Tongue (tissue), 1 donor: ENCODE measurements at regions not wholly inside any gene's neighbourhood (a gene's known extent, or its start where the extent isn't known, plus 50 kb on each side); places are given as distances from the start of the nearest gene placed in this dataset.
"Not testable (repeated sequence)": the region's sequence is repeated elsewhere in the genome, so short reads cannot be mapped to it uniquely, and the experiment has no call there.

ENCODE experiments used
- DNase-seq: peaks from one replicate; pipeline ENCODE4 v3.0.0-alpha.2; 2015

- no peak for DNase-seq
Measured at GRCh38 chr9:106445107-106445506, 417.9 kb upstream of the ZNF462 start.

- peak; percentile 5 for DNase-seq
Measured at GRCh38 chr9:106449336-106449927, 413.5 kb upstream of the ZNF462 start.

GRCh38 chr9:106450549-106450948, 412.4 kb upstream of the ZNF462 start:
- DNase-seq, result peak; percentile 58

- no peak for DNase-seq
Measured at GRCh38 chr9:106451223-106451622, 411.7 kb upstream of the ZNF462 start.

GRCh38 chr9:106456581-106456980, 406.4 kb upstream of the ZNF462 start:
- DNase-seq, result no peak

- DNase-seq, result peak; percentile 43
Measured at GRCh38 chr9:106467113-106467864, 395.7 kb upstream of the ZNF462 start.

- peak; percentile 5 for DNase-seq
Measured at GRCh38 chr9:106467865-106468164, 395.2 kb upstream of the ZNF462 start.

- DNase-seq, result no peak
Measured at GRCh38 chr9:106468431-106468830, 394.5 kb upstream of the ZNF462 start.

GRCh38 chr9:106478312-106478711, 384.7 kb upstream of the ZNF462 start:
- DNase-seq, result no peak

GRCh38 chr9:106478727-106479126, 384.2 kb upstream of the ZNF462 start:
- DNase-seq, result peak; percentile 51

GRCh38 chr9:106479679-106480078, 383.3 kb upstream of the ZNF462 start:
- peak; percentile 16 for DNase-seq

GRCh38 chr9:106481013-106481609, 381.9 kb upstream of the ZNF462 start:
- DNase-seq, result no peak

- DNase-seq, result peak; percentile 24
Measured at GRCh38 chr9:106482733-106483132, 380.2 kb upstream of the ZNF462 start.

GRCh38 chr9:106486685-106487084, 376.3 kb upstream of the ZNF462 start:
- DNase-seq, result no peak

- no peak for DNase-seq
Measured at GRCh38 chr9:106487266-106487665, 375.7 kb upstream of the ZNF462 start.

- not testable (repeated sequence) for DNase-seq
Measured at GRCh38 chr9:106492126-106492525, 370.8 kb upstream of the ZNF462 start.

GRCh38 chr9:106500171-106500570, 362.8 kb upstream of the ZNF462 start:
- no peak for DNase-seq

- DNase-seq, result not testable (repeated sequence)
Measured at GRCh38 chr9:106501210-106501609, 361.8 kb upstream of the ZNF462 start.

- no peak for DNase-seq
Measured at GRCh38 chr9:106502930-106503329, 360.0 kb upstream of the ZNF462 start.

GRCh38 chr9:106503759-106504158, 359.2 kb upstream of the ZNF462 start:
- DNase-seq, result no peak

- DNase-seq, result no peak
Measured at GRCh38 chr9:106526716-106527204, 336.2 kb upstream of the ZNF462 start.

- no peak for DNase-seq
Measured at GRCh38 chr9:106528158-106528557, 334.8 kb upstream of the ZNF462 start.

GRCh38 chr9:106529616-106530015, 333.4 kb upstream of the ZNF462 start:
- DNase-seq, result no peak

GRCh38 chr9:106531491-106531890, 331.5 kb upstream of the ZNF462 start:
- no peak for DNase-seq
